CD4-positive, alpha-beta T cell treated with Interferon gamma for 1 hour (primary cell): ENCODE measurements at regions not wholly inside any gene's neighbourhood (a gene's known extent, or its start where the extent isn't known, plus 50 kb on each side); places are given as distances from the start of the nearest gene placed in this dataset.

Source experiments
- DNase-seq: peaks from one replicate; pipeline ENCODE4 v3.0.0-alpha.2; 2020

- DNase-seq: no peak
These were observed 785.4 kb upstream of the API5 start for GRCh38 chr11:42526426-42526825.

GRCh38 chr11:42528471-42528870 is 783.3 kb upstream of the API5 start:
- DNase-seq: no peak

- DNase-seq: no peak
These were observed 782.9 kb upstream of the API5 start for GRCh38 chr11:42528911-42529310.

GRCh38 chr11:42536611-42537360 is 775.0 kb upstream of the API5 start:
- no peak for DNase-seq

- no peak for DNase-seq
These were observed 769.5 kb upstream of the API5 start for GRCh38 chr11:42542336-42542735.

- no peak for DNase-seq
These were observed 767.9 kb upstream of the API5 start for GRCh38 chr11:42543844-42544419.

GRCh38 chr11:42544726-42545125 is 767.1 kb upstream of the API5 start:
- DNase-seq: no peak

GRCh38 chr11:42545954-42546353 is 765.8 kb upstream of the API5 start:
- DNase-seq: no peak

GRCh38 chr11:42552786-42553185 is 759.0 kb upstream of the API5 start:
- no peak for DNase-seq

- no peak for DNase-seq
These were observed 756.6 kb upstream of the API5 start for GRCh38 chr11:42555190-42555589.

GRCh38 chr11:42571131-42571877 is 740.5 kb upstream of the API5 start:
- no peak for DNase-seq

GRCh38 chr11:42571878-42572610 is 739.8 kb upstream of the API5 start:
- no peak for DNase-seq

GRCh38 chr11:42576318-42576717 is 735.5 kb upstream of the API5 start:
- DNase-seq: no peak

GRCh38 chr11:42589286-42589685 is 722.5 kb upstream of the API5 start:
- DNase-seq: no peak

GRCh38 chr11:42591841-42592240 is 720.0 kb upstream of the API5 start:
- no peak for DNase-seq

- DNase-seq: no peak
These were observed 718.4 kb upstream of the API5 start for GRCh38 chr11:42593441-42593840.

GRCh38 chr11:42595876-42596275 is 715.9 kb upstream of the API5 start:
- DNase-seq: no peak

GRCh38 chr11:42596576-42597145 is 715.1 kb upstream of the API5 start:
- DNase-seq: no peak

GRCh38 chr11:42598341-42598740 is 713.5 kb upstream of the API5 start:
- no peak for DNase-seq

- DNase-seq: no peak
These were observed 691.0 kb upstream of the API5 start for GRCh38 chr11:42620796-42621195.

GRCh38 chr11:42625757-42626665 is 685.8 kb upstream of the API5 start:
- no peak for DNase-seq
